ENCODE measurements at regions not wholly inside any gene's neighbourhood (a gene's known extent, or its start where the extent isn't known, plus 50 kb on each side); places are given as distances from the start of the nearest gene placed in this dataset.

- H3K9ac ChIP-seq (ENCODE audit: low read depth, low read length): no peak overlapping the region
- H3K4me1 ChIP-seq (ENCODE audit: insufficient read depth, low read length): no peaks in the 10 kb centered on the region
- H3K4me3 ChIP-seq (ENCODE audit: low read depth in 1 of 2, low read length in 2 of 2): no peak overlapping the region
- DNase-seq (no peak), ATAC-seq (ENCODE audit: insufficient read depth, low read depth) (no peak)
- no peak for TF ChIP-seq EZH2 (IDR thresholded peaks at IDR 0.05; ENCODE audit: borderline replicate concordance, low read depth, low read length, severe bottlenecking)
- no peak for TF ChIP-seq CTCF (IDR thresholded peaks at IDR 0.05; ENCODE audit: borderline replicate concordance, extremely low read depth, low read length, poor library complexity, severe bottlenecking)
- no peak overlapping the region for H2AFZ ChIP-seq (ENCODE audit: low read depth, low read length)
- H4K20me1 ChIP-seq (ENCODE audit: insufficient read depth, low read length): no peaks in the 10 kb centered on the region
- H3K27me3 ChIP-seq (ENCODE audit: insufficient read depth, low read length, poor library complexity): no peaks in the 10 kb centered on the region
- no peaks in the 10 kb centered on the region for H3K9me3 ChIP-seq (ENCODE audit: insufficient read depth, low read length, severe bottlenecking)
- H3K79me2 ChIP-seq (ENCODE audit: insufficient read depth, low read length): no peaks in the 10 kb centered on the region
- no peak overlapping the region for H3K4me2 ChIP-seq (ENCODE audit: insufficient read depth, low read length)
- H3K36me3 ChIP-seq (ENCODE audit: insufficient read depth, low read length): no peaks in the 10 kb centered on the region
- H3K27ac ChIP-seq (ENCODE audit: low read length): no peak overlapping the region
Observed at GRCh38 chr1:209519786-209520185, 63.7 kb upstream of the CAMK1G start.

GRCh38 chr1:209522826-209523225 is 60.7 kb upstream of the CAMK1G start:
- no peak overlapping the region for H3K4me3 ChIP-seq (ENCODE audit: low read depth in 1 of 2, low read length in 2 of 2)
- ATAC-seq (ENCODE audit: insufficient read depth, low read depth) (no peak), DNase-seq (no peak)
- no peaks in the 10 kb centered on the region for H4K20me1 ChIP-seq (ENCODE audit: insufficient read depth, low read length)
- H3K4me1 ChIP-seq (ENCODE audit: insufficient read depth, low read length): no peaks in the 10 kb centered on the region
- H3K4me2 ChIP-seq (ENCODE audit: insufficient read depth, low read length): no peak overlapping the region
- no peak overlapping the region for H2AFZ ChIP-seq (ENCODE audit: low read depth, low read length)
- TF ChIP-seq EZH2 (IDR thresholded peaks at IDR 0.05; ENCODE audit: borderline replicate concordance, low read depth, low read length, severe bottlenecking): no peak
- no peak for TF ChIP-seq CTCF (IDR thresholded peaks at IDR 0.05; ENCODE audit: borderline replicate concordance, extremely low read depth, low read length, poor library complexity, severe bottlenecking)
- H3K27ac ChIP-seq (ENCODE audit: low read length): no peak overlapping the region
- no peaks in the 10 kb centered on the region for H3K36me3 ChIP-seq (ENCODE audit: insufficient read depth, low read length)
- H3K27me3 ChIP-seq (ENCODE audit: insufficient read depth, low read length, poor library complexity): peaks cover 3% of the 10 kb centered on the region
- no peak overlapping the region for H3K9ac ChIP-seq (ENCODE audit: low read depth, low read length)
- no peaks in the 10 kb centered on the region for H3K79me2 ChIP-seq (ENCODE audit: insufficient read depth, low read length)
- no peaks in the 10 kb centered on the region for H3K9me3 ChIP-seq (ENCODE audit: insufficient read depth, low read length, severe bottlenecking)

GRCh38 chr1:209526137-209526536 is 57.4 kb upstream of the CAMK1G start:
- DNase-seq: no peak

More at GRCh38 chr1:209526137-209526536, 57.4 kb upstream of the CAMK1G start:
- Histone ChIP-seq H3K27ac (ENCODE audit: low read length) (no peak overlapping the region), H3K4me1 (ENCODE audit: insufficient read depth, low read length) (no peaks in the 10 kb centered on the region), H3K9me3 (ENCODE audit: insufficient read depth, low read length, severe bottlenecking) (no peaks in the 10 kb centered on the region), H2AFZ (ENCODE audit: low read depth, low read length) (no peak overlapping the region), H3K27me3 (ENCODE audit: insufficient read depth, low read length, poor library complexity) (peaks cover 13% of the 10 kb centered on the region), H3K4me2 (ENCODE audit: insufficient read depth, low read length) (no peak overlapping the region), H4K20me1 (ENCODE audit: insufficient read depth, low read length) (no peaks in the 10 kb centered on the region), H3K9ac (ENCODE audit: low read depth, low read length) (no peak overlapping the region), H3K36me3 (ENCODE audit: insufficient read depth, low read length) (no peaks in the 10 kb centered on the region), H3K79me2 (ENCODE audit: insufficient read depth, low read length) (no peaks in the 10 kb centered on the region), H3K4me3 (ENCODE audit: low read depth in 1 of 2, low read length in 2 of 2) (no peak overlapping the region)
- TF ChIP-seq EZH2 (IDR thresholded peaks at IDR 0.05; ENCODE audit: borderline replicate concordance, low read depth, low read length, severe bottlenecking) (no peak), CTCF (IDR thresholded peaks at IDR 0.05; ENCODE audit: borderline replicate concordance, extremely low read depth, low read length, poor library complexity, severe bottlenecking) (no peak)
- ATAC-seq (ENCODE audit: insufficient read depth, low read depth): no peak

Data from DND-41 (cell line).